NB4 (cell line): ENCODE measurements at regions not wholly inside any gene's neighbourhood (a gene's known extent, or its start where the extent isn't known, plus 50 kb on each side); places are given as distances from the start of the nearest gene placed in this dataset.

Source experiments
- CTCF ChIP-seq: IDR thresholded peaks from one replicate; pipeline ENCODE4 v1.5.1; 2012; ENCODE audit warnings: low read depth, low read length
- MYC ChIP-seq: IDR thresholded peaks from 2 replicates; pipeline ENCODE4 v1.6.1; 2011; ENCODE audit warnings: low read depth, low read length
- POLR2A ChIP-seq: IDR thresholded peaks from 2 replicates; pipeline ENCODE4 v1.6.1; 2011; ENCODE audit warnings: mild to moderate bottlenecking; ENCODE audit not compliant: insufficient read length; ENCODE audit errors: extremely low read depth

DNA sequence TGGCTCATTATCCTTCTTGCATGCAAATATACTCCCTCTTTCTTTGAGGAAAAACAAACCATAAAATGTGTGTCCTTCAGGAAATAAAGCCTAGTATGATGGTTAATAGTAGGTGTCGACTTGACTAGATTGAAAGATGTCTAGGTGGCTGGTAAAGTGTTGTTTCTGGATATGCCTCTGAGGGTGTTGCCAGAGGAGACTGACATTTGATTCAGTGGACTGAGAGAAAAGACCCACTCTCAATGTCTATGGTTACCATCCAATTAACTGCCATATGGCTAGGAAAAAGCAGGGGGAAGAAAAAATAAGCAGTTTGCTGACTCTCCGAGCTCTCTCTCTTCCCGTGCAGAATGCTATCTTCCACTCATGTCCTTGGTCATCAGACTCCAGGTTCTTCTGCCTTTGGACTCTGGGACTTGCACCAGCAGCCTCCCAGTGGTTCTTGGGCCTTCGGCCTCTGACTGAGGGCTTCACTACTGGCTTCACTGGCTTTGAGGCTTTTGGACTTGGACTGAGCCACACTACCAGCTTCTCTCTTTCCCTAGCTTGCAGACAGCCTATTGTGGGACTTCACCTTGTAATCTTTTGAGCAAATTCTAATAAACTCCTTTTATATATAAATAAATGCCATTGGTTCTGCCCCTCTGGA lies 532.1 kb upstream of the HTR2C start:
- no peak for TF ChIP-seq CTCF
- no peak for TF ChIP-seq POLR2A
- TF ChIP-seq MYC, result no peak
